PFSK-1 (cell line): ENCODE measurements at regions not wholly inside any gene's neighbourhood (a gene's known extent, or its start where the extent isn't known, plus 50 kb on each side); places are given as distances from the start of the nearest gene placed in this dataset.

Experiments
- FOXP2 ChIP-seq: optimal IDR thresholded peaks from 2 replicates; pipeline ENCODE3; 2011; ENCODE audit warnings: borderline replicate concordance, control low read depth, inconsistent platforms; ENCODE audit not compliant: insufficient read depth; ENCODE audit errors: extremely low read length, extremely low read depth
- POLR2AphosphoS5 ChIP-seq: IDR thresholded peaks from 2 replicates; pipeline ENCODE4 v1.6.1; 2012; ENCODE audit warnings: low read depth, mild to moderate bottlenecking, control low read depth, low read length, moderate library complexity
- SIN3A ChIP-seq: IDR thresholded peaks from 2 replicates; pipeline ENCODE4 v1.6.1; 2012; ENCODE audit warnings: mild to moderate bottlenecking, low read length, moderate library complexity, borderline replicate concordance; ENCODE audit not compliant: insufficient read depth
- TAF1 ChIP-seq: IDR thresholded peaks from 2 replicates; pipeline ENCODE4 v1.6.1; 2012; ENCODE audit warnings: low read length, control low read depth, borderline replicate concordance; ENCODE audit not compliant: insufficient read depth
- TF ChIP-seq, protein P1 (sequence below), 2 experiments: IDR thresholded peaks; 2 replicates each; pipeline versions ENCODE4 v1.6.1 to v1.8.0; 2011 to 2012; ENCODE audit warnings: low read depth in 2 of 2, low read length in 2 of 2, control low read depth in 1 of 2, inconsistent platforms in 1 of 2, mild to moderate bottlenecking in 1 of 2, moderate library complexity in 1 of 2; ENCODE audit not compliant: insufficient read depth in 1 of 2

DNA sequence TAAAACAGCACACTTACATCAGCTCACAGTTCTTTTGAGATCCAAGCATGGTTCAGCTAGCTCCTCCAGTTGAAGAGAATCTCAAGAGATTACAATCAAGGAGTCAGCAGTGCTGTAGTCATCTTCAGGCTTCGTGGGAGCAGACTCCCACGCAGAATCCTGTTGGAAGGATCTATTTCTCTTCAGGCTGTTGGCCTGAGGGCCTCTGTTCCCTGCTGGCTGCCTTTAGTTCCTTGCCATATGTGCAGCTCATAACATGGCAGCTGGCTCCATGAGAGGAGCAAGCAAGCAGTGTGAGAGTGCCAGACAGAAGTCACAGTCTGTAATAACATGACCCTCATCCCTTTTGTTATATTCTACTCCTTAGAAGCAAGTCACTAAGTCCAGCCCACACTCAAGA is 168.6 kb downstream of the COX18 start:
- TF ChIP-seq, protein P1, sequence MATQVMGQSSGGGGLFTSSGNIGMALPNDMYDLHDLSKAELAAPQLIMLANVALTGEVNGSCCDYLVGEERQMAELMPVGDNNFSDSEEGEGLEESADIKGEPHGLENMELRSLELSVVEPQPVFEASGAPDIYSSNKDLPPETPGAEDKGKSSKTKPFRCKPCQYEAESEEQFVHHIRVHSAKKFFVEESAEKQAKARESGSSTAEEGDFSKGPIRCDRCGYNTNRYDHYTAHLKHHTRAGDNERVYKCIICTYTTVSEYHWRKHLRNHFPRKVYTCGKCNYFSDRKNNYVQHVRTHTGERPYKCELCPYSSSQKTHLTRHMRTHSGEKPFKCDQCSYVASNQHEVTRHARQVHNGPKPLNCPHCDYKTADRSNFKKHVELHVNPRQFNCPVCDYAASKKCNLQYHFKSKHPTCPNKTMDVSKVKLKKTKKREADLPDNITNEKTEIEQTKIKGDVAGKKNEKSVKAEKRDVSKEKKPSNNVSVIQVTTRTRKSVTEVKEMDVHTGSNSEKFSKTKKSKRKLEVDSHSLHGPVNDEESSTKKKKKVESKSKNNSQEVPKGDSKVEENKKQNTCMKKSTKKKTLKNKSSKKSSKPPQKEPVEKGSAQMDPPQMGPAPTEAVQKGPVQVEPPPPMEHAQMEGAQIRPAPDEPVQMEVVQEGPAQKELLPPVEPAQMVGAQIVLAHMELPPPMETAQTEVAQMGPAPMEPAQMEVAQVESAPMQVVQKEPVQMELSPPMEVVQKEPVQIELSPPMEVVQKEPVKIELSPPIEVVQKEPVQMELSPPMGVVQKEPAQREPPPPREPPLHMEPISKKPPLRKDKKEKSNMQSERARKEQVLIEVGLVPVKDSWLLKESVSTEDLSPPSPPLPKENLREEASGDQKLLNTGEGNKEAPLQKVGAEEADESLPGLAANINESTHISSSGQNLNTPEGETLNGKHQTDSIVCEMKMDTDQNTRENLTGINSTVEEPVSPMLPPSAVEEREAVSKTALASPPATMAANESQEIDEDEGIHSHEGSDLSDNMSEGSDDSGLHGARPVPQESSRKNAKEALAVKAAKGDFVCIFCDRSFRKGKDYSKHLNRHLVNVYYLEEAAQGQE (IDR thresholded peaks at IDR 0.05; ENCODE audit: insufficient read depth in 1 of 2, low read depth in 2 of 2, low read length in 2 of 2): no peak
- TF ChIP-seq POLR2AphosphoS5 (no peak), SIN3A (no peak), TAF1 (no peak), FOXP2 (no peak)
